ENCODE measurements at regions not wholly inside any gene's neighbourhood (a gene's known extent, or its start where the extent isn't known, plus 50 kb on each side); places are given as distances from the start of the nearest gene placed in this dataset.

DNA sequence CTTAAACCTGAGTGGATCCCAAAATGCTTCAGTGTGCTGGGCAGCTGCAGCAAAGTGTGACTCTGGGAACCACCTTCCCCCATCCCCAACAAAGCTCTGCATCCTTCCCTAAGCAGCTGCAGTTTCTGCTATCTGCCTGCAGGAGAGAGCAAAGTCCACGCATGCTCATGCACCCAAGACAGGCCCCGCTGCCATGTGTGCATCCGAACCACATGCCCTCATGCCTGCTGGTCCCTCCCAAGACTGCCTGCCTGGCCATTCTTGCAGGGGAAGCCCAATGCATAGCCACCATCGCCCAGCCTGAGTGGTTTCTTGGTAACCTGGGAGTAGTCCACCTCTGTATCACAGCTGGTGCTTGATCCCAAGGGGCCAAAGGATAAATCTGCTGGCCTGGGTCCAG is 94.3 kb upstream of the OLIG3 start:
- Histone ChIP-seq H4K20me1 (ENCODE audit: insufficient read depth) (no peaks in the 10 kb centered on the region), H3K27me3 (ENCODE audit: insufficient read depth) (no peaks in the 10 kb centered on the region), H3K9ac (no peak overlapping the region), H2AFZ (ENCODE audit: low read depth) (no peak overlapping the region), H3K79me2 (ENCODE audit: insufficient read depth) (no peaks in the 10 kb centered on the region), H3K4me3 (ENCODE audit: low read depth in 2 of 2, low read length in 1 of 2) (no peak overlapping the region), H3K4me1 (ENCODE audit: control insufficient read depth in 1 of 2, insufficient read depth in 2 of 2, low read depth in 1 of 2, low read length in 1 of 2) (no peaks in the 10 kb centered on the region), H3K36me3 (replicated peaks in 1 of 2; ENCODE audit: control insufficient read depth in 1 of 2, insufficient read depth in 2 of 2, low read length in 1 of 2) (no peaks in the 10 kb centered on the region), H3K9me2 (no peaks in the 10 kb centered on the region), H3K4me2 (no peak overlapping the region), H3K27ac (ENCODE audit: low read depth in 2 of 2, low read length in 1 of 2) (no peak overlapping the region), H3K9me3 (no peaks in the 10 kb centered on the region), H3F3A (replicated peaks; ENCODE audit: insufficient read depth) (no peaks in the 10 kb centered on the region)
- CTCF ChIA-PET, result interaction anchor here (0.8 to 1.4 kb wide), 5 partner anchors 12 to 36 kb away, joined by 3 to 6 read pairs (median 3); no protein-coding TSS in a partner anchor
- WGBS (ENCODE audit: low lambda C conversion rate), result 8% methylated on average over 2 of the region's 4 CpGs
- POLR2A ChIA-PET, result no interaction called here
- TF ChIP-seq GATA2 (CRISPR knock-in tag; IDR thresholded peaks at IDR 0.05), result no peak
- TF ChIP-seq FOXJ3 (CRISPR knock-in tag; IDR thresholded peaks at IDR 0.05), result no peak
- TF ChIP-seq SIN3A (IDR thresholded peaks at IDR 0.05; ENCODE audit: borderline replicate concordance, low read depth, low read length), result no peak
- no peak for TF ChIP-seq ELF1 (IDR thresholded peaks at IDR 0.05)
- no peak for TF ChIP-seq NFIC (IDR thresholded peaks at IDR 0.05; ENCODE audit: borderline replicate concordance)
- DNase-seq, result no peak

DNA sequence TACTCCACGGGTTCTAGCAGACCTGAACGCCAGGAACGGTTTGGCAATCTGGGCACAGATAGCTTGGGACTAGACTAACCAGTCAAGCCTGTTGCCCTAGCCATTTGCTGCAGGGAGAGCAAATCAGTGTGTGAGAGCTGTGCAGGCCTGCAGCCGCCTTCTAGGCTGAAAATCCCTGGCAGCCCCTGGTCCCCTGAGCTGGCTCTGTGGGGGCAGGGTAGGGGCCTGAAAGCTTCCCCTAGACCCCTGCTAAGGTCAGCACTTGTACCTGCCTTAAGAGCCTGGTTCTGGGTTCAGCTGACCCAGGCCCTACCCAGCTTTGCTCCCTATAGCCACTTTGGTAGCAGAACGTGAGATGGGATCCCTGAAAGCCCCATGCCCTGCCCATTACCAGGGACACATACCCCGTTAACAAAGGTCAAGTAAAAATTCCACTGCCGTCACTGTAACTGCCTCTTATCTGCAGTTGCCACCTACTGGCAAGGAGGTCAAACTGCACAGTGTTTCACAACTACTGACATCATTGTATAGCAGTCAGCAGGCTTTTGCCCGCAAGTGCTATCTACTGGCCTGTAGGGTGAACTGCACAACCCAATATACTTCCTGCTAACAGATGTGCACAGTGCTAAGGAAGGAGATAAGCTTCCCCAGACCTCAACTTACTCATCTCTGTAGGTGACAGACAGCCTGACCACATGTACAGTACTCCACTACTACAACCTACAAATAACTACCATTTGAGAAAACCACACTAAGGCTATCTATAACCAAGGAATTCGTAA is 95.1 kb upstream of the OLIG3 start:
- no peak overlapping the region for H3K4me3 ChIP-seq (ENCODE audit: low read depth in 2 of 2, low read length in 1 of 2)
- no peak overlapping the region for H2AFZ ChIP-seq (ENCODE audit: low read depth)
- no peak overlapping the region for H3K9ac ChIP-seq
- H3K9me2 ChIP-seq, result no peaks in the 10 kb centered on the region
- H3K27ac ChIP-seq (ENCODE audit: low read depth in 2 of 2, low read length in 1 of 2), result no peak overlapping the region
- H3K4me2 ChIP-seq, result no peak overlapping the region
- H3F3A ChIP-seq (replicated peaks; ENCODE audit: insufficient read depth), result no peaks in the 10 kb centered on the region
- TF ChIP-seq RAD21 (IDR thresholded peaks at IDR 0.05; ENCODE audit: low read length), result peak; percentile 40
- TF ChIP-seq, protein P1, sequence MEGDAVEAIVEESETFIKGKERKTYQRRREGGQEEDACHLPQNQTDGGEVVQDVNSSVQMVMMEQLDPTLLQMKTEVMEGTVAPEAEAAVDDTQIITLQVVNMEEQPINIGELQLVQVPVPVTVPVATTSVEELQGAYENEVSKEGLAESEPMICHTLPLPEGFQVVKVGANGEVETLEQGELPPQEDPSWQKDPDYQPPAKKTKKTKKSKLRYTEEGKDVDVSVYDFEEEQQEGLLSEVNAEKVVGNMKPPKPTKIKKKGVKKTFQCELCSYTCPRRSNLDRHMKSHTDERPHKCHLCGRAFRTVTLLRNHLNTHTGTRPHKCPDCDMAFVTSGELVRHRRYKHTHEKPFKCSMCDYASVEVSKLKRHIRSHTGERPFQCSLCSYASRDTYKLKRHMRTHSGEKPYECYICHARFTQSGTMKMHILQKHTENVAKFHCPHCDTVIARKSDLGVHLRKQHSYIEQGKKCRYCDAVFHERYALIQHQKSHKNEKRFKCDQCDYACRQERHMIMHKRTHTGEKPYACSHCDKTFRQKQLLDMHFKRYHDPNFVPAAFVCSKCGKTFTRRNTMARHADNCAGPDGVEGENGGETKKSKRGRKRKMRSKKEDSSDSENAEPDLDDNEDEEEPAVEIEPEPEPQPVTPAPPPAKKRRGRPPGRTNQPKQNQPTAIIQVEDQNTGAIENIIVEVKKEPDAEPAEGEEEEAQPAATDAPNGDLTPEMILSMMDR (IDR thresholded peaks at IDR 0.05), result peak; percentile 48; the same call in 1 of the 2 replicates
- no peak for TF ChIP-seq FOSL2 (IDR thresholded peaks at IDR 0.05; ENCODE audit: borderline replicate concordance, low read depth)
- 3% methylated on average over 8 of the region's 9 CpGs for WGBS (ENCODE audit: low lambda C conversion rate)
- no peaks in the 10 kb centered on the region for H3K79me2 ChIP-seq (ENCODE audit: insufficient read depth)
- H3K9me3 ChIP-seq, result no peaks in the 10 kb centered on the region
- H3K27me3 ChIP-seq (ENCODE audit: insufficient read depth), result no peaks in the 10 kb centered on the region
- no peaks in the 10 kb centered on the region for H3K36me3 ChIP-seq (replicated peaks in 1 of 2; ENCODE audit: control insufficient read depth in 1 of 2, insufficient read depth in 2 of 2, low read length in 1 of 2)
- no peaks in the 10 kb centered on the region for H4K20me1 ChIP-seq (ENCODE audit: insufficient read depth)
- no peaks in the 10 kb centered on the region for H3K4me1 ChIP-seq (ENCODE audit: control insufficient read depth in 1 of 2, insufficient read depth in 2 of 2, low read depth in 1 of 2, low read length in 1 of 2)
- ChIA-PET POLR2A (no interaction called here), CTCF (interaction anchor here (0.9 to 1.4 kb wide), 4 partner anchors 21 to 36 kb away, joined by 3 to 6 read pairs (median 4); no protein-coding TSS in a partner anchor)
- DNase-seq, result peak; percentile 29

DNA sequence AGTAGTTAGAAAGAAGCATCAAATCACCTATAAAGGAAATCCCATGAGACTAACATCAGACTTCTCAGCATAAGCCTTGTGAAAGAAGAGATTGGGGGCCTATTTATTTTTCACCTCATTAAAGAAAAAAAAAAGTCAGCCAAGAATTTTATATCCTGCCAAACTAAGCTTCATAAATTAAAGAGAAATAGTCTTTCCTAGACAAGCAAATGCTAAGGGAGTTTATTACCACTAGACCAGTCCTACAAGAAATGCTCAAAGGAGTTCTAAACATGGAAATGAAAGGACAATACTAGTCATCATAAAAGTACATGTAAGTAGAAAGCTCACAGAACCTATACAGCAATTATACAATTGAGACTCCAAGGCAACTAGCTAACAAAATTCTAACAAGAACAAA is 96.5 kb upstream of the OLIG3 start:
- Histone ChIP-seq H3K9ac (no peak overlapping the region), H3K9me3 (no peaks in the 10 kb centered on the region), H2AFZ (ENCODE audit: low read depth) (no peak overlapping the region), H3K4me2 (no peak overlapping the region), H3K36me3 (replicated peaks in 1 of 2; ENCODE audit: control insufficient read depth in 1 of 2, insufficient read depth in 2 of 2, low read length in 1 of 2) (no peaks in the 10 kb centered on the region), H3K27ac (ENCODE audit: low read depth in 2 of 2, low read length in 1 of 2) (no peak overlapping the region), H4K20me1 (ENCODE audit: insufficient read depth) (no peaks in the 10 kb centered on the region), H3K4me1 (ENCODE audit: control insufficient read depth in 1 of 2, insufficient read depth in 2 of 2, low read depth in 1 of 2, low read length in 1 of 2) (no peaks in the 10 kb centered on the region), H3K9me2 (no peaks in the 10 kb centered on the region), H3K27me3 (ENCODE audit: insufficient read depth) (no peaks in the 10 kb centered on the region), H3K4me3 (ENCODE audit: low read depth in 2 of 2, low read length in 1 of 2) (no peak overlapping the region), H3F3A (replicated peaks; ENCODE audit: insufficient read depth) (no peaks in the 10 kb centered on the region), H3K79me2 (ENCODE audit: insufficient read depth) (no peaks in the 10 kb centered on the region)
- ChIA-PET POLR2A (no interaction called here), CTCF (interaction anchor here (1.3 kb wide), 1 partner anchor 20 kb away, joined by 3 read pairs; no protein-coding TSS in a partner anchor)
- no peak for DNase-seq
- no peak for TF ChIP-seq SIN3A (IDR thresholded peaks at IDR 0.05; ENCODE audit: borderline replicate concordance, low read depth, low read length)
- no peak for TF ChIP-seq JUND (IDR thresholded peaks at IDR 0.05)
- no peak for TF ChIP-seq MXI1 (IDR thresholded peaks at IDR 0.05; ENCODE audit: low read depth, low read length)
- no peak for TF ChIP-seq FOXJ3 (CRISPR knock-in tag; IDR thresholded peaks at IDR 0.05)
- TF ChIP-seq CHD2 (IDR thresholded peaks at IDR 0.05; ENCODE audit: low read length, partially characterized antibody), result no peak
- no peak for TF ChIP-seq RAD21 (IDR thresholded peaks at IDR 0.05; ENCODE audit: low read length)
- no peak for TF ChIP-seq TAF1 (IDR thresholded peaks at IDR 0.05; ENCODE audit: borderline replicate concordance, low read depth, low read length)
- TF ChIP-seq, protein P2, sequence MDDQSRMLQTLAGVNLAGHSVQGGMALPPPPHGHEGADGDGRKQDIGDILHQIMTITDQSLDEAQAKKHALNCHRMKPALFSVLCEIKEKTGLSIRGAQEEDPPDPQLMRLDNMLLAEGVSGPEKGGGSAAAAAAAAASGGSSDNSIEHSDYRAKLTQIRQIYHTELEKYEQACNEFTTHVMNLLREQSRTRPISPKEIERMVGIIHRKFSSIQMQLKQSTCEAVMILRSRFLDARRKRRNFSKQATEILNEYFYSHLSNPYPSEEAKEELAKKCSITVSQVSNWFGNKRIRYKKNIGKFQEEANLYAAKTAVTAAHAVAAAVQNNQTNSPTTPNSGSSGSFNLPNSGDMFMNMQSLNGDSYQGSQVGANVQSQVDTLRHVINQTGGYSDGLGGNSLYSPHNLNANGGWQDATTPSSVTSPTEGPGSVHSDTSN (IDR thresholded peaks at IDR 0.05), result no peak
- no peak for TF ChIP-seq EZH2phosphoT487 (IDR thresholded peaks at IDR 0.05; ENCODE audit: borderline replicate concordance, low read depth)
- TF ChIP-seq, protein P3, sequence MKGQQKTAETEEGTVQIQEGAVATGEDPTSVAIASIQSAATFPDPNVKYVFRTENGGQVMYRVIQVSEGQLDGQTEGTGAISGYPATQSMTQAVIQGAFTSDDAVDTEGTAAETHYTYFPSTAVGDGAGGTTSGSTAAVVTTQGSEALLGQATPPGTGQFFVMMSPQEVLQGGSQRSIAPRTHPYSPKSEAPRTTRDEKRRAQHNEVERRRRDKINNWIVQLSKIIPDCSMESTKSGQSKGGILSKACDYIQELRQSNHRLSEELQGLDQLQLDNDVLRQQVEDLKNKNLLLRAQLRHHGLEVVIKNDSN (IDR thresholded peaks at IDR 0.05; ENCODE audit: borderline replicate concordance, low read depth), result no peak
- no peak for TF ChIP-seq GABPA (IDR thresholded peaks at IDR 0.05; ENCODE audit: low read depth)
- TF ChIP-seq ELF1 (IDR thresholded peaks at IDR 0.05), result no peak
- no peak for TF ChIP-seq RXRA (IDR thresholded peaks at IDR 0.05; ENCODE audit: borderline replicate concordance, low read depth)
- TF ChIP-seq GATA2 (CRISPR knock-in tag; IDR thresholded peaks at IDR 0.05), result no peak
- no peak for TF ChIP-seq POLR2AphosphoS5 (IDR thresholded peaks at IDR 0.05; ENCODE audit: low read depth, low read length)
- no peak for TF ChIP-seq TEAD4 (IDR thresholded peaks at IDR 0.05; ENCODE audit: borderline replicate concordance, insufficient read depth)

Measured in SK-N-SH (cell line).